ENCODE measurements at regions not wholly inside any gene's neighbourhood (a gene's known extent, or its start where the extent isn't known, plus 50 kb on each side); places are given as distances from the start of the nearest gene placed in this dataset.

- TF ChIP-seq, protein P1, sequence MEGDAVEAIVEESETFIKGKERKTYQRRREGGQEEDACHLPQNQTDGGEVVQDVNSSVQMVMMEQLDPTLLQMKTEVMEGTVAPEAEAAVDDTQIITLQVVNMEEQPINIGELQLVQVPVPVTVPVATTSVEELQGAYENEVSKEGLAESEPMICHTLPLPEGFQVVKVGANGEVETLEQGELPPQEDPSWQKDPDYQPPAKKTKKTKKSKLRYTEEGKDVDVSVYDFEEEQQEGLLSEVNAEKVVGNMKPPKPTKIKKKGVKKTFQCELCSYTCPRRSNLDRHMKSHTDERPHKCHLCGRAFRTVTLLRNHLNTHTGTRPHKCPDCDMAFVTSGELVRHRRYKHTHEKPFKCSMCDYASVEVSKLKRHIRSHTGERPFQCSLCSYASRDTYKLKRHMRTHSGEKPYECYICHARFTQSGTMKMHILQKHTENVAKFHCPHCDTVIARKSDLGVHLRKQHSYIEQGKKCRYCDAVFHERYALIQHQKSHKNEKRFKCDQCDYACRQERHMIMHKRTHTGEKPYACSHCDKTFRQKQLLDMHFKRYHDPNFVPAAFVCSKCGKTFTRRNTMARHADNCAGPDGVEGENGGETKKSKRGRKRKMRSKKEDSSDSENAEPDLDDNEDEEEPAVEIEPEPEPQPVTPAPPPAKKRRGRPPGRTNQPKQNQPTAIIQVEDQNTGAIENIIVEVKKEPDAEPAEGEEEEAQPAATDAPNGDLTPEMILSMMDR (IDR thresholded peaks at IDR 0.05; ENCODE audit: low read length): no peak
- no peak for TF ChIP-seq EZH2 (IDR thresholded peaks at IDR 0.05; ENCODE audit: borderline replicate concordance, low read length)
Observed at GRCh38 chr1:38452246-38452645, 405.7 kb upstream of the POU3F1 start.

All from OCI-LY1 (cell line).